C4-2B (cell line): ENCODE measurements at regions not wholly inside any gene's neighbourhood (a gene's known extent, or its start where the extent isn't known, plus 50 kb on each side); places are given as distances from the start of the nearest gene placed in this dataset.

Experiments used
- CTCF ChIP-seq: fragments of 450-650 bp; conservative IDR thresholded peaks from 2 replicates; pipeline ENCODE4 v1.5.1; 2017; ENCODE audit warnings: mild to moderate bottlenecking
- ZFX ChIP-seq: fragments of 450-650 bp; IDR thresholded peaks from 2 replicates; pipeline ENCODE4 v1.6.1; 2017

DNA sequence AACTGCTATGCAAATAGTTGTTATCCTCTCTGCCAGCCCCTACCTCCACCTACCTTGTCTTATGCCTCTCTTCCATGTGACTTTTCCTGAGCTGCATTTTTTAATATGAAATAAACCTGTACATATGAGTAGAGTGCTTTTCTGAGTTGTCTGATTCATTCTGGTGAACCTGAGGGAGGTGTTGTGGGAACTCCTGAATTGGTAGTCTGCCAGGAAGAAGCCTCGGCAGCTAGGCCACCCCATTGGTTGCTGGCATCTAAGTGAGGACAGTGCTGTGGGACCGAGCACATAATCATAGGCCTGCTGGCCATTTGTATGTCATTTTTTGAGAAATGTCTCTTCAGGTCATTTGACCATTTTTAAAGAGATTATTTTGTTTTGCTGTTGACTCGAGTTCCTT lies 1146.8 kb downstream of the UQCRFS1 start:
- TF ChIP-seq CTCF (no peak), ZFX (no peak)
